ENCODE measurements at regions not wholly inside any gene's neighbourhood (a gene's known extent, or its start where the extent isn't known, plus 50 kb on each side); places are given as distances from the start of the nearest gene placed in this dataset.
"Not testable (repeated sequence)": the region's sequence is repeated elsewhere in the genome, so short reads cannot be mapped to it uniquely, and the experiment has no call there.

GRCh38 chr5:9817819-9818218 is 187.7 kb upstream of the TAS2R1 start:
- no peaks in the 10 kb centered on the region for H3K36me3 ChIP-seq (ENCODE audit: low read depth)
- H3K27ac ChIP-seq = no peak overlapping the region
- intact Hi-C loops (cut with micrococcal nuclease; ENCODE audit: unreplicated experiment) = no loop called here
- H3K27me3 ChIP-seq (ENCODE audit: insufficient read depth, low read depth) = no peaks in the 10 kb centered on the region
- no peaks in the 10 kb centered on the region for H4K20me1 ChIP-seq (ENCODE audit: insufficient read depth)
- BruUV-seq (replicated peaks) = no TSS peak
- CTCF ChIA-PET = no interaction called here
- H2AFZ ChIP-seq = no peak overlapping the region
- no peak for DNase-seq
- H3F3A ChIP-seq (ENCODE audit: insufficient read depth, low read depth) = no peaks in the 10 kb centered on the region
- H3K4me1 ChIP-seq (replicated peaks; ENCODE audit: insufficient read depth) = no peaks in the 10 kb centered on the region
- H3K79me2 ChIP-seq (ENCODE audit: low read depth) = no peaks in the 10 kb centered on the region
- H3K9me2 ChIP-seq (ENCODE audit: insufficient read depth) = no peaks in the 10 kb centered on the region
- TF ChIP-seq EZH2 (IDR thresholded peaks at IDR 0.05; ENCODE audit: low read depth) (no peak), CTCF (conservative IDR thresholded peaks at IDR 0.05) (no peak)
- H3K9me3 ChIP-seq (ENCODE audit: insufficient read depth, low read depth) = no peaks in the 10 kb centered on the region
- no peak overlapping the region for H3K4me3 ChIP-seq
- POLR2A ChIA-PET (ENCODE audit: unreplicated experiment) = no interaction called here
- H3K4me2 ChIP-seq = no peak overlapping the region

GRCh38 chr5:9815051-9815450 is 184.9 kb upstream of the TAS2R1 start:
- Histone ChIP-seq H3K9me2 (ENCODE audit: insufficient read depth) (no peaks in the 10 kb centered on the region), H3K79me2 (ENCODE audit: low read depth) (no peaks in the 10 kb centered on the region), H3K4me1 (replicated peaks; ENCODE audit: insufficient read depth) (no peaks in the 10 kb centered on the region), H2AFZ (no peak overlapping the region), H3K36me3 (ENCODE audit: low read depth) (no peaks in the 10 kb centered on the region), H4K20me1 (ENCODE audit: insufficient read depth) (no peaks in the 10 kb centered on the region), H3K9me3 (ENCODE audit: insufficient read depth, low read depth) (no peaks in the 10 kb centered on the region), H3K27ac (no peak overlapping the region), H3K4me2 (no peak overlapping the region), H3K4me3 (no peak overlapping the region), H3F3A (ENCODE audit: insufficient read depth, low read depth) (no peaks in the 10 kb centered on the region), H3K27me3 (ENCODE audit: insufficient read depth, low read depth) (no peaks in the 10 kb centered on the region)
- BruUV-seq (replicated peaks) = no TSS peak
- intact Hi-C loops (cut with micrococcal nuclease; ENCODE audit: unreplicated experiment) = no loop called here
- DNase-seq = no peak
- TF ChIP-seq EZH2 (IDR thresholded peaks at IDR 0.05; ENCODE audit: low read depth) = no peak
- TF ChIP-seq CTCF (conservative IDR thresholded peaks at IDR 0.05) = no peak
- ChIA-PET CTCF (no interaction called here), POLR2A (ENCODE audit: unreplicated experiment) (interaction anchor here (0.7 kb wide), 1 partner anchor 28 kb away, joined by 4 read pairs; no protein-coding TSS in a partner anchor)

- TF ChIP-seq CTCF (conservative IDR thresholded peaks at IDR 0.05) (no peak), EZH2 (IDR thresholded peaks at IDR 0.05; ENCODE audit: low read depth) (no peak)
- H4K20me1 ChIP-seq (ENCODE audit: insufficient read depth) = no peaks in the 10 kb centered on the region
- H2AFZ ChIP-seq = no peak overlapping the region
- H3K27me3 ChIP-seq (ENCODE audit: insufficient read depth, low read depth) = no peaks in the 10 kb centered on the region
- no peaks in the 10 kb centered on the region for H3K36me3 ChIP-seq (ENCODE audit: low read depth)
- H3K4me3 ChIP-seq = no peak overlapping the region
- H3F3A ChIP-seq (ENCODE audit: insufficient read depth, low read depth) = no peaks in the 10 kb centered on the region
- H3K4me2 ChIP-seq = no peak overlapping the region
- H3K4me1 ChIP-seq (replicated peaks; ENCODE audit: insufficient read depth) = no peaks in the 10 kb centered on the region
- CTCF ChIA-PET = no interaction called here
- POLR2A ChIA-PET (ENCODE audit: unreplicated experiment) = no interaction called here
- H3K27ac ChIP-seq = no peak overlapping the region
- BruUV-seq (replicated peaks) = no TSS peak
- 0 out of 2 replicates have a peak, but pooled peaks cover 4% of the 10 kb centered on the region for H3K9me2 ChIP-seq (ENCODE audit: insufficient read depth)
- no peaks in the 10 kb centered on the region for H3K79me2 ChIP-seq (ENCODE audit: low read depth)
- H3K9me3 ChIP-seq (ENCODE audit: insufficient read depth, low read depth) = no peaks in the 10 kb centered on the region
- no peak for DNase-seq
- intact Hi-C loops (cut with micrococcal nuclease; ENCODE audit: unreplicated experiment) = no loop called here
Observed at GRCh38 chr5:9813305-9813704, 183.2 kb upstream of the TAS2R1 start.

GRCh38 chr5:9807366-9807765 is 177.2 kb upstream of the TAS2R1 start:
- BruUV-seq (replicated peaks); DNase-seq; H3K9me3 ChIP-seq (ENCODE audit: insufficient read depth, low read depth); H3K4me1 ChIP-seq (replicated peaks; ENCODE audit: insufficient read depth); H3F3A ChIP-seq (ENCODE audit: insufficient read depth, low read depth); H3K27me3 ChIP-seq (ENCODE audit: insufficient read depth, low read depth); H2AFZ ChIP-seq; POLR2A ChIA-PET (ENCODE audit: unreplicated experiment); H4K20me1 ChIP-seq (ENCODE audit: insufficient read depth); H3K9me2 ChIP-seq (ENCODE audit: insufficient read depth); H3K36me3 ChIP-seq (ENCODE audit: low read depth); H3K4me3 ChIP-seq; H3K79me2 ChIP-seq (ENCODE audit: low read depth); H3K27ac ChIP-seq; intact Hi-C loops (cut with micrococcal nuclease; ENCODE audit: unreplicated experiment); CTCF ChIA-PET; H3K4me2 ChIP-seq: not testable (repeated sequence)
